GM23338 (cell line): ENCODE measurements at regions not wholly inside any gene's neighbourhood (a gene's known extent, or its start where the extent isn't known, plus 50 kb on each side); places are given as distances from the start of the nearest gene placed in this dataset.

Experiments
- CREB1 ChIP-seq: fragments of 250-450 bp; sonication (Bioruptor Pico); IDR thresholded peaks from 2 replicates; pipeline ENCODE4 v1.5.0; 2020; ENCODE audit warnings: low read depth, mild to moderate bottlenecking, moderate library complexity
- CTCF ChIP-seq, 2 experiments: fragments of 200-600 bp in 1 of 2; sonication (generic) in 1 of 2; conservative IDR thresholded peaks; 2 replicates each; pipeline versions ENCODE4 v1.5.1 to v1.6.1; 2016 to 2017; ENCODE audit warnings: antibody characterized with exemption in 2 of 2, low read depth in 2 of 2, mild to moderate bottlenecking in 2 of 2, moderate library complexity in 1 of 2
- ETS1 ChIP-seq: IDR thresholded peaks from 2 replicates; pipeline ENCODE4 v1.6.1; 2016; ENCODE audit warnings: antibody characterized with exemption
- EZH2 ChIP-seq: fragments of 200-600 bp; sonication (generic); IDR thresholded peaks from one replicate; pipeline ENCODE4 v1.8.0; 2017; ENCODE audit warnings: antibody characterized with exemption, mild to moderate bottlenecking, low read depth; ENCODE audit not compliant: unreplicated experiment
- EZH2phosphoT487 ChIP-seq: fragments of 200-600 bp; sonication (generic); IDR thresholded peaks from one replicate; pipeline ENCODE4 v1.8.1; 2018; ENCODE audit warnings: antibody characterized with exemption; ENCODE audit not compliant: unreplicated experiment
- JUNB ChIP-seq: IDR thresholded peaks from one replicate; pipeline ENCODE4 v1.6.1; 2016; ENCODE audit warnings: antibody characterized with exemption; ENCODE audit not compliant: unreplicated experiment
- NANOG ChIP-seq: IDR thresholded peaks from 2 replicates; pipeline ENCODE4 v1.6.1; 2016; ENCODE audit warnings: antibody characterized with exemption, borderline replicate concordance
- POLR2AphosphoS5 ChIP-seq: IDR thresholded peaks from 2 replicates; pipeline ENCODE4 v1.6.1; 2016; ENCODE audit warnings: antibody characterized with exemption, low read depth
- REST ChIP-seq: IDR thresholded peaks from one replicate; pipeline ENCODE4 v1.6.1; 2018; ENCODE audit warnings: antibody characterized with exemption; ENCODE audit not compliant: unreplicated experiment
- ZNF114 ChIP-seq: fragments of 250-450 bp; sonication (Bioruptor Pico); IDR thresholded peaks from 2 replicates; pipeline ENCODE4 v1.5.0; 2020; ENCODE audit warnings: mild to moderate bottlenecking, moderate library complexity
- ZNF331 ChIP-seq: fragments of 250-450 bp; sonication (Bioruptor Pico); IDR thresholded peaks from 2 replicates; pipeline ENCODE4 v1.5.0; 2020; ENCODE audit warnings: low read depth, mild to moderate bottlenecking, moderate library complexity
- ZNF462 ChIP-seq: fragments of 250-450 bp; sonication (Bioruptor Pico); IDR thresholded peaks from 2 replicates; pipeline ENCODE4 v1.5.0; 2020; ENCODE audit warnings: mild to moderate bottlenecking, moderate library complexity

GRCh38 chr9:86706391-86706790 is 240.9 kb downstream of the GAS1 start:
- TF ChIP-seq CTCF (conservative IDR thresholded peaks at IDR 0.05; ENCODE audit: low read depth in 2 of 2) = no peak
- no peak for TF ChIP-seq ETS1
- no peak for TF ChIP-seq POLR2AphosphoS5
- no peak for TF ChIP-seq REST
- TF ChIP-seq JUNB = no peak
- TF ChIP-seq EZH2 = no peak
- no peak for TF ChIP-seq ZNF462 (CRISPR knock-in tag)
- no peak for TF ChIP-seq CREB1 (CRISPR knock-in tag)
- TF ChIP-seq ZNF114 (CRISPR knock-in tag) = no peak
- no peak for TF ChIP-seq ZNF331
- TF ChIP-seq EZH2phosphoT487 = no peak
- TF ChIP-seq NANOG = no peak
